Testis (tissue), 2 donors: ENCODE measurements at regions not wholly inside any gene's neighbourhood (a gene's known extent, or its start where the extent isn't known, plus 50 kb on each side); places are given as distances from the start of the nearest gene placed in this dataset.

Experiments
- CTCF ChIP-seq, 3 experiments: fragments of 450-650 bp in 2 of 3; fragments of 200-600 bp in 1 of 3; sonication (generic) in 1 of 3; IDR thresholded peaks; one replicate each; pipeline ENCODE4 v1.5.1; 2016 to 2019; ENCODE audit warnings: antibody characterized with exemption in 3 of 3, mild to moderate bottlenecking in 2 of 3, moderate library complexity in 1 of 3
- POLR2A ChIP-seq: fragments of 450-650 bp; IDR thresholded peaks from one replicate; pipeline ENCODE4 v1.6.1; 2017; ENCODE audit warnings: antibody characterized with exemption, mild to moderate bottlenecking, moderate library complexity

GRCh38 chrX:53795576-53795975, 109.1 kb upstream of the HUWE1 start:
- TF ChIP-seq CTCF (IDR thresholded peaks at IDR 0.05) (no peak), POLR2A (no peak)
